ENCODE measurements at regions not wholly inside any gene's neighbourhood (a gene's known extent, or its start where the extent isn't known, plus 50 kb on each side); places are given as distances from the start of the nearest gene placed in this dataset.

DNA sequence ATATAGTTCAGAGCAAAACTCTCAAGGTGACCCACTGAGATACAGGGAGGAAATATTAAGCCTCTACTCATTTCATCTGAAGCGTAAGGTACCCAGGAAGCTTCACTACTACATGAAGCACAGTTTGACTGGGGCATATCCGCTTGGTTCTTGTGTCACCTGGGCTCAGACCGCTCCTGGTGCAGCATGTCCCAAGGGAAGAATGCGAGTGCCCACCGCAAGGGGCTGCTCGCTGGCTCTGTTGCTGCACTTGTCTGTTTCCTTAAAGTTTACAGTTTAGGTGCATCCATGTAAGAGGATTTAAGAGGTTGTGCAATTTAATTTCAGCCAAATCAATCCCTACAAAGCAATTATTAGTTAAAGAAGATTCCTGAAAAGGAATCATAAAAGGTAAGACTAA is 507.8 kb downstream of the FBXO15 start:
- no peak for ATAC-seq

DNA sequence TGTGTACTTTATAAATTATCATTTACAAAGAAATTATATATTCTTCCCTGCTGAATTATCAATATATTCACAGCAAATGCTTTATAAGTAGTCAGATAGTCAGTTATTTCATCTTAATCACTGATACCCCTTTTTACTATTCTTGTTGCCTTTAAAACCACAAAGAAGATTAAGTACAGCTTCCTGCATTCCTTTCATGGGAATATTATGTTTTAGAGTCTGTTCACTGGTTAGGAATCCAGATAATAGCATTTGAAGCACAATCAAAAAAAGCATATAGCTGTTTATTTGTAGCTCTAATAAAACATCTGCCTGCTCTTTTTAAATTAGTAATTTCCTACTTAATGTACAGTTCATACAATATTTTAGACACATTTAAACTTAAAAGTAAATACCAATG is 508.9 kb downstream of the FBXO15 start:
- TF ChIP-seq POLR2A (IDR thresholded peaks at IDR 0.05) (no peak), EP300 (IDR thresholded peaks at IDR 0.05) (no peak), POLR2AphosphoS5 (IDR thresholded peaks at IDR 0.05) (no peak)
- TF ChIP-seq, protein P1, sequence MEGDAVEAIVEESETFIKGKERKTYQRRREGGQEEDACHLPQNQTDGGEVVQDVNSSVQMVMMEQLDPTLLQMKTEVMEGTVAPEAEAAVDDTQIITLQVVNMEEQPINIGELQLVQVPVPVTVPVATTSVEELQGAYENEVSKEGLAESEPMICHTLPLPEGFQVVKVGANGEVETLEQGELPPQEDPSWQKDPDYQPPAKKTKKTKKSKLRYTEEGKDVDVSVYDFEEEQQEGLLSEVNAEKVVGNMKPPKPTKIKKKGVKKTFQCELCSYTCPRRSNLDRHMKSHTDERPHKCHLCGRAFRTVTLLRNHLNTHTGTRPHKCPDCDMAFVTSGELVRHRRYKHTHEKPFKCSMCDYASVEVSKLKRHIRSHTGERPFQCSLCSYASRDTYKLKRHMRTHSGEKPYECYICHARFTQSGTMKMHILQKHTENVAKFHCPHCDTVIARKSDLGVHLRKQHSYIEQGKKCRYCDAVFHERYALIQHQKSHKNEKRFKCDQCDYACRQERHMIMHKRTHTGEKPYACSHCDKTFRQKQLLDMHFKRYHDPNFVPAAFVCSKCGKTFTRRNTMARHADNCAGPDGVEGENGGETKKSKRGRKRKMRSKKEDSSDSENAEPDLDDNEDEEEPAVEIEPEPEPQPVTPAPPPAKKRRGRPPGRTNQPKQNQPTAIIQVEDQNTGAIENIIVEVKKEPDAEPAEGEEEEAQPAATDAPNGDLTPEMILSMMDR (IDR thresholded peaks at IDR 0.05): no peak
- no peaks in the 10 kb centered on the region for H3K27me3 ChIP-seq
- H3K4me1 ChIP-seq: no peaks in the 10 kb centered on the region
- no peak overlapping the region for H3K4me3 ChIP-seq
- no peak overlapping the region for H3K27ac ChIP-seq
- no peaks in the 10 kb centered on the region for H3K9me3 ChIP-seq
- no peak for ATAC-seq
- no peaks in the 10 kb centered on the region for H3K36me3 ChIP-seq

More for the DNA sequence above, 507.8 kb downstream of the FBXO15 start:
- H3K27ac ChIP-seq: no peak overlapping the region
- no peaks in the 10 kb centered on the region for H3K27me3 ChIP-seq
- WGBS, 2 donors (ENCODE audit: low coverage in 1 of 2): 95% methylated on average over 3 of the region's 6 CpGs; no CpG with 5 or more reads in 1 of the 2 donors
- H3K4me1 ChIP-seq: no peaks in the 10 kb centered on the region
- TF ChIP-seq POLR2A (IDR thresholded peaks at IDR 0.05) (no peak), EP300 (IDR thresholded peaks at IDR 0.05) (no peak), POLR2AphosphoS5 (IDR thresholded peaks at IDR 0.05) (no peak)
- TF ChIP-seq, protein P1 (IDR thresholded peaks at IDR 0.05): no peak
- H3K9me3 ChIP-seq: no peaks in the 10 kb centered on the region
- no peak overlapping the region for H3K4me3 ChIP-seq
- no peaks in the 10 kb centered on the region for H3K36me3 ChIP-seq

DNA sequence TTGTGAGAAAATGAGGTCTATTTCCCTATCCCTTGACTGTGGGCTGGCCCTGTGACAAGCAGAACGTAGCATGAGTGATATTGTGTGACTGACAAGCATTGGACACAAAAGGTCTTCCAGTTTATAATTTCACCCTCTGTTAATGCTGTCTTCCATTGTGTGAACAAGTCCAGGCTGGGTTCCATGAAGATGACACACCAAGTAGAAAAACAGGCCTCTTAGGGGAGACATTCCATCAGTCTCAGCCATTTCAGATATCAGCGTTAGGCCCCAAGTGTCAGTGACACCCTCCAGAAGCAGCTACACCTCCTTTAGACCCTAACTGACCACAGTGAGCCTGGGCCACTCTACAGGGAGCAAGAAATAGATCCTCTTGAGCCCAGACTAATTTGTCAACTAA is 511.3 kb downstream of the FBXO15 start:
- Histone ChIP-seq H3K4me1 (no peaks in the 10 kb centered on the region), H3K27ac (no peak overlapping the region), H3K27me3 (no peaks in the 10 kb centered on the region), H3K4me3 (no peak overlapping the region), H3K9me3 (no peaks in the 10 kb centered on the region), H3K36me3 (no peaks in the 10 kb centered on the region)
- TF ChIP-seq POLR2A (IDR thresholded peaks at IDR 0.05): no peak
- no peak for ATAC-seq
- WGBS, 2 donors (ENCODE audit: low coverage in 1 of 2): 40 to 45% methylated on average over 1 of the region's 2 CpGs

DNA sequence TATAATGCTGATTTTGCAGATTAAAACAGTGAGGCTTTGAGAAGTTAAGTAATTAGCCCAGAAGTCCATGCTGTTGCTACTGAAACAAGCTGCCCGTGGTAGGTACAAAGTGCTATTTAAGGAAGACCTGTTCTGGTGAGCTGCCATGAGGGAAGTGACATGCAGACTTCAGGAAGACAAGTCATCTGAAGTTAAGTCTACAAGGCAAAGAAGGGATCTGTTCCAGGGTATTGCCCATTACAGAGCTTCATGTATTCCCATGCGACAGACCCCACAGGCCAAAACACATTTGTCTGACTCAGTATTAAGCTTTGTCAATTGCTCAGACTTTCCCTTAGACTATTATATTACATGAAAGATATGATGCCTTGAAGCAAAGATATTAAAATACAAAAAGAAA is 520.8 kb downstream of the FBXO15 start:
- Histone ChIP-seq H3K36me3 (no peaks in the 10 kb centered on the region), H3K27me3 (no peaks in the 10 kb centered on the region), H3K4me3 (no peak overlapping the region), H3K9me3 (no peaks in the 10 kb centered on the region), H3K4me1 (no peaks in the 10 kb centered on the region), H3K27ac (no peak overlapping the region)
- no peak for TF ChIP-seq POLR2A (IDR thresholded peaks at IDR 0.05)
- TF ChIP-seq EP300 (IDR thresholded peaks at IDR 0.05): no peak
- TF ChIP-seq, protein P1 (IDR thresholded peaks at IDR 0.05): no peak
- TF ChIP-seq POLR2AphosphoS5 (IDR thresholded peaks at IDR 0.05): no peak
- 62% methylated on average over 2 of the region's 2 CpGs; no CpG with 5 or more reads in 1 of the 2 donors for WGBS, 2 donors (ENCODE audit: low coverage in 1 of 2)
- no peak for ATAC-seq

DNA sequence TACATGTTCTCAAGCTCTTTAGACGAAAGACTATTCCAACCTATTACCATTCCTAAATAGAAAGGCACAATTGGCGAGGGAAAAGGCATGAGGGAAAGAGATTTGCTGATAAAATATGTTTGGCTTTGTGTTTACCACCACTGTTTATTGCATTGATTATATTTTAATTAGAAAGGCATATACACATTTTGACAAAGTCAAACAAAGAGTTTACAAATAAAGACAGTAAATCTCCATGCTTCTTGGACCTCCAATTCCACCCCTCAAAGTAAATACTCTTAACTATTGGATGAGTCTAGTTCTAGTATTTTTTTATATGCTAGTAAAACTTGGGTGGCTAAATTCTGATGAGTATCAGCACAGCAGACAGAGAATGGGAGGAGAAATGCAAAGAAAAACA is 521.4 kb downstream of the FBXO15 start:
- no peaks in the 10 kb centered on the region for H3K36me3 ChIP-seq
- TF ChIP-seq, protein P1 (IDR thresholded peaks at IDR 0.05): no peak
- TF ChIP-seq POLR2A (IDR thresholded peaks at IDR 0.05) (no peak), POLR2AphosphoS5 (IDR thresholded peaks at IDR 0.05) (no peak), EP300 (IDR thresholded peaks at IDR 0.05) (no peak)
- no peak overlapping the region for H3K27ac ChIP-seq
- no peak for ATAC-seq
- no peak overlapping the region for H3K4me3 ChIP-seq
- H3K4me1 ChIP-seq: no peaks in the 10 kb centered on the region
- no peaks in the 10 kb centered on the region for H3K27me3 ChIP-seq
- no peaks in the 10 kb centered on the region for H3K9me3 ChIP-seq
- 58 to 61% methylated on average over 2 of the region's 2 CpGs for WGBS, 2 donors (ENCODE audit: low coverage in 1 of 2)

All from gastroesophageal sphincter (tissue), 4 donors.